ENCODE measurements at regions not wholly inside any gene's neighbourhood (a gene's known extent, or its start where the extent isn't known, plus 50 kb on each side); places are given as distances from the start of the nearest gene placed in this dataset.

DNA sequence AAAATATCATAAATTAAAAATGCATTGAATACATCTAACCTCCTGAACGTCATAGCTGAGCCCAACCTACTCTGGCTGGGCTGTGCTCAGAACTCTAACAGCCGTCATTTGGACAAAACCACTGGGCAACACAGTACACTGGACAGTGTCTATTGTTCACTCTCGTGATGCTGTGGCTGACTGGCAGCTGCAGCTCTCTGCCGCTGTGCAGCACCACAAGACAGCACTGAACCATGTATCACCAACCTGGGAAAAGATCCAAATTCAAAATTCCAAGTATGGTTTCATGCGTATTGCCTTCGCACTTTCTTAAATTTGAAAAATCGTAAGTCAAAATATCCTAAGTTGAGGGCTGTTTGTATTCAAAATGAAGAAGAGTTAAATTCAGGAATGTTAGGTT is 145.1 kb upstream of the CNTN4 start:
- Histone ChIP-seq H3K9me3 (ENCODE audit: control insufficient read depth in 1 of 2, low read length in 2 of 2) (no peaks in the 10 kb centered on the region), H3K36me3 (ENCODE audit: insufficient read depth, low read length) (no peaks in the 10 kb centered on the region), H3K27ac (ENCODE audit: low read depth, low read length) (no peak overlapping the region), H3K4me3 (ENCODE audit: low read length in 2 of 2) (no peak overlapping the region), H3K27me3 (ENCODE audit: insufficient read depth, low read length) (no peaks in the 10 kb centered on the region), H3K4me1 (ENCODE audit: insufficient read depth, low read length) (no peaks in the 10 kb centered on the region)
- Mint-ChIP-seq H3K4me1 (no peaks in the 10 kb centered on the region), H3K27ac (no peak overlapping the region), H3K27me3 (no peaks in the 10 kb centered on the region), H3K4me3 (no peak overlapping the region), H3K36me3 (no peaks in the 10 kb centered on the region), H3K9me3 (peaks cover 0 to 7% (median 2%) of the 10 kb centered on the region in 8 donors)
- CTCF ChIA-PET (ENCODE audit: partially characterized antibody), result no interaction called here
- POLR2A ChIA-PET (ENCODE audit: partially characterized antibody), result no interaction called here
- DNase-seq, result no peak
- intact Hi-C loops (cut with micrococcal nuclease), result no loop called here

GRCh38 chr3:1954632-1955031 is 144.0 kb upstream of the CNTN4 start:
- no peak for DNase-seq
- Mint-ChIP-seq H3K4me1 (no peaks in the 10 kb centered on the region), H3K4me3 (no peak overlapping the region), H3K36me3 (no peaks in the 10 kb centered on the region), H3K27ac (no peak overlapping the region), H3K9me3 (peaks cover 0 to 11% (median 2%) of the 10 kb centered on the region in 8 donors), H3K27me3 (no peaks in the 10 kb centered on the region)
- intact Hi-C loops (cut with micrococcal nuclease), result no loop called here
- ChIA-PET POLR2A (ENCODE audit: partially characterized antibody) (no interaction called here), CTCF (ENCODE audit: partially characterized antibody) (no interaction called here)
- Histone ChIP-seq H3K4me3 (ENCODE audit: low read length in 2 of 2) (no peak overlapping the region), H3K4me1 (ENCODE audit: insufficient read depth, low read length) (no peaks in the 10 kb centered on the region), H3K9me3 (ENCODE audit: control insufficient read depth in 1 of 2, low read length in 2 of 2) (no peaks in the 10 kb centered on the region), H3K27me3 (ENCODE audit: insufficient read depth, low read length) (no peaks in the 10 kb centered on the region), H3K27ac (ENCODE audit: low read depth, low read length) (no peak overlapping the region), H3K36me3 (ENCODE audit: insufficient read depth, low read length) (no peaks in the 10 kb centered on the region)

DNA sequence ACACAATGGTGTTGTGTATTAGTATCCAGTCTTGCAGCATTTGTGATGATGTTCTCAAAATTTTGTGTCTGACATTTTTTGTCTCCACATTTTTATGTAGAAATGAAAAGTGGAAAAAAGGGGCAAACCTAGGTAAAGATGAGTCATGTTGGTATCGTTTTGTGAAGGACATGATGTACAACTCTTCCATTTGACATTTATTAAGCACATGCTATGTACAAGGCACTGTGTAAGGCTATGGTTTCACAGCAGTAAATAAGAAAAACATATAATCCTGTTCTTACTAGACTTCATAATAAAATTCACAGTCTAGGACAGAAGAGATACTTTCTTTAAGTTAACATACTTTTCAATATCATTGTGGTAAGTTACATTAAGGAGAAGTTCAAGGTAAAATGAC is 143.5 kb upstream of the CNTN4 start:
- H3K36me3 Mint-ChIP-seq, result no peaks in the 10 kb centered on the region
- POLR2A ChIA-PET (ENCODE audit: partially characterized antibody), result no interaction called here
- no peaks in the 10 kb centered on the region for H3K4me1 ChIP-seq (ENCODE audit: insufficient read depth, low read length)
- H3K27ac ChIP-seq (ENCODE audit: low read depth, low read length), result no peak overlapping the region
- no peak for DNase-seq
- no peak overlapping the region for H3K27ac Mint-ChIP-seq
- H3K27me3 ChIP-seq (ENCODE audit: insufficient read depth, low read length), result no peaks in the 10 kb centered on the region
- no peak overlapping the region for H3K4me3 ChIP-seq (ENCODE audit: low read length in 2 of 2)
- H3K9me3 ChIP-seq (ENCODE audit: control insufficient read depth in 1 of 2, low read length in 2 of 2), result no peaks in the 10 kb centered on the region
- intact Hi-C loops (cut with micrococcal nuclease), result no loop called here
- no peak overlapping the region for H3K4me3 Mint-ChIP-seq
- H3K4me1 Mint-ChIP-seq, result no peaks in the 10 kb centered on the region
- H3K27me3 Mint-ChIP-seq, result no peaks in the 10 kb centered on the region
- peaks cover 0 to 11% (median 2%) of the 10 kb centered on the region in 8 donors for H3K9me3 Mint-ChIP-seq
- H3K36me3 ChIP-seq (ENCODE audit: insufficient read depth, low read length), result no peaks in the 10 kb centered on the region
- CTCF ChIA-PET (ENCODE audit: partially characterized antibody), result no interaction called here

DNA sequence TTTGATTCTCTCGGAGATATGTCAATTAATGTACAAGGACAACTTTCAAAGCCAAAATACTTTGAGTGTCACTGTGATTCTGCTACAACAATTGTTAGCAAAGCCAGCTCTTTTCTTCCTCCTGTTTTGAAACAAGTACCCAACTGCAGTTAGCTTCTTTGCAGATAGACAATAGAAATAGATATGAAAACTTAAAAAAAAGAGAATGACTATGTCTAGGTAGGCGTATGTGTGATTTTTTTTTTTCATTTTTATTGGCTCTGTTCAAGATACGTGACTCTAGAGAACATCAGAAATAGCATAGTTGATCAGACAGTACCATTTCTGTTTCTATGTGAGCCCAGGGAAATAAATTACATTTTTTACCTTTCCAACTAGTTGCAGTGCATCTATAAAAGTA is 142.9 kb upstream of the CNTN4 start:
- DNase-seq, result no peak
- Histone ChIP-seq H3K27ac (ENCODE audit: low read depth, low read length) (no peak overlapping the region), H3K36me3 (ENCODE audit: insufficient read depth, low read length) (no peaks in the 10 kb centered on the region), H3K27me3 (ENCODE audit: insufficient read depth, low read length) (no peaks in the 10 kb centered on the region), H3K9me3 (ENCODE audit: control insufficient read depth in 1 of 2, low read length in 2 of 2) (no peaks in the 10 kb centered on the region), H3K4me3 (ENCODE audit: low read length in 2 of 2) (no peak overlapping the region), H3K4me1 (ENCODE audit: insufficient read depth, low read length) (no peaks in the 10 kb centered on the region)
- Mint-ChIP-seq H3K27me3 (no peaks in the 10 kb centered on the region), H3K9me3 (peaks cover 0 to 11% (median 2%) of the 10 kb centered on the region in 8 donors), H3K36me3 (no peaks in the 10 kb centered on the region), H3K4me1 (no peaks in the 10 kb centered on the region), H3K4me3 (no peak overlapping the region), H3K27ac (no peak overlapping the region)
- intact Hi-C loops (cut with micrococcal nuclease), result no loop called here
- CTCF ChIA-PET (ENCODE audit: partially characterized antibody), result no interaction called here
- POLR2A ChIA-PET (ENCODE audit: partially characterized antibody), result no interaction called here

DNA sequence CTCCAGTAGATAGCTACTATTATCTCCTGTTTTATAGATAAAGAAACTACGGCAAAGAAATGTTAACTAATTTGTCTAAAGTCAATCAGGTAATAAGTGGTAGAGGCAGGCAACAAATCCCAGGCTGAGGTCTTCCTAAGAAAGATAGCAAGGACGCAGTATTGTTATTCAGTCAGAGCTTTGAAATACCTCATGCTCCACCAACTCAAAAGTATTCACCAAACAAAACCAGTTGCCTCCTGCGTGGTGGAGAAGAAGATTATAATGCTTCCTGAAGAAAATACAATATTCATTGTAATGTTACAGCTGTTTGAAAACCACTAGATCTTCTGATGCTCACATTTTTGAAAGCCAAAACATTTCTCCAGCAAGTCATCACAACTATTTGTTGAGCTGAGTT is 138.2 kb upstream of the CNTN4 start:
- Mint-ChIP-seq H3K9me3 (peaks cover 0 to 7% (median 2%) of the 10 kb centered on the region in 8 donors), H3K4me1 (no peaks in the 10 kb centered on the region), H3K36me3 (no peaks in the 10 kb centered on the region), H3K27me3 (no peaks in the 10 kb centered on the region), H3K27ac (no peak overlapping the region), H3K4me3 (no peak overlapping the region)
- intact Hi-C loops (cut with micrococcal nuclease), result no loop called here
- Histone ChIP-seq H3K9me3 (ENCODE audit: control insufficient read depth in 1 of 2, low read length in 2 of 2) (no peaks in the 10 kb centered on the region), H3K27me3 (ENCODE audit: insufficient read depth, low read length) (no peaks in the 10 kb centered on the region), H3K4me3 (ENCODE audit: low read length in 2 of 2) (no peak overlapping the region), H3K27ac (ENCODE audit: low read depth, low read length) (no peak overlapping the region), H3K4me1 (ENCODE audit: insufficient read depth, low read length) (no peaks in the 10 kb centered on the region), H3K36me3 (ENCODE audit: insufficient read depth, low read length) (no peaks in the 10 kb centered on the region)
- DNase-seq, result no peak
- ChIA-PET CTCF (ENCODE audit: partially characterized antibody) (no interaction called here), POLR2A (ENCODE audit: partially characterized antibody) (no interaction called here)

GRCh38 chr3:1962396-1963088 is 136.1 kb upstream of the CNTN4 start:
- H3K27ac ChIP-seq (ENCODE audit: low read depth, low read length), result no peak overlapping the region
- no peak overlapping the region for H3K27ac Mint-ChIP-seq
- no peaks in the 10 kb centered on the region for H3K4me1 ChIP-seq (ENCODE audit: insufficient read depth, low read length)
- no peaks in the 10 kb centered on the region for H3K27me3 ChIP-seq (ENCODE audit: insufficient read depth, low read length)
- no peaks in the 10 kb centered on the region for H3K4me1 Mint-ChIP-seq
- CTCF ChIA-PET (ENCODE audit: partially characterized antibody), result no interaction called here
- no peak overlapping the region for H3K4me3 Mint-ChIP-seq
- DNase-seq, result no peak
- H3K9me3 Mint-ChIP-seq, result peaks cover 0 to 7% (median 0%) of the 10 kb centered on the region in 8 donors
- POLR2A ChIA-PET (ENCODE audit: partially characterized antibody), result no interaction called here
- no peaks in the 10 kb centered on the region for H3K9me3 ChIP-seq (ENCODE audit: control insufficient read depth in 1 of 2, low read length in 2 of 2)
- no peak overlapping the region for H3K4me3 ChIP-seq (ENCODE audit: low read length in 2 of 2)
- H3K36me3 Mint-ChIP-seq, result no peaks in the 10 kb centered on the region
- no peaks in the 10 kb centered on the region for H3K36me3 ChIP-seq (ENCODE audit: insufficient read depth, low read length)
- no peaks in the 10 kb centered on the region for H3K27me3 Mint-ChIP-seq
- intact Hi-C loops (cut with micrococcal nuclease), result no loop called here

DNA sequence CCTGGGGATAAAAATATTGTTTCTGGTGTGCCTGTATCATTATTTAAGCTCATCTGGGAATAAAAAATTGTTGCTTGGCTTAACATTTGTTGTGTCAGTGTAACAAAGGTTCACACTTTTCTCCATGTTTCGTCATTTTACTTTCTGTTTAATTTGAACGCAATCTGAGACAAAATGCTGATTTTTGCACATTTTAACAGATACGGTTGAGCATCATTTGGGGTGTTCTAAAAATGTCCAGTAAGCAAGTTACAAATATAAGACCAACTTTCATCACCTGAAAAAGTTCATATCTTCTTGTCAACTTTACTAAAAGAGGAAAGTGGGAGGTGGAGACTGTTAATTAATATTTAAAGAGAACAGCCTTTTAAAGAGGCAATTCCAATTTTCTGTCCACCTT is 134.8 kb upstream of the CNTN4 start:
- no peak for DNase-seq
- Mint-ChIP-seq H3K27me3 (no peaks in the 10 kb centered on the region), H3K4me1 (no peaks in the 10 kb centered on the region), H3K4me3 (no peak overlapping the region), H3K36me3 (no peaks in the 10 kb centered on the region), H3K9me3 (peaks cover 0 to 5% (median 0%) of the 10 kb centered on the region in 8 donors), H3K27ac (no peak overlapping the region)
- Histone ChIP-seq H3K27ac (ENCODE audit: low read depth, low read length) (no peak overlapping the region), H3K4me3 (ENCODE audit: low read length in 2 of 2) (no peak overlapping the region), H3K36me3 (ENCODE audit: insufficient read depth, low read length) (no peaks in the 10 kb centered on the region), H3K27me3 (ENCODE audit: insufficient read depth, low read length) (no peaks in the 10 kb centered on the region), H3K9me3 (ENCODE audit: control insufficient read depth in 1 of 2, low read length in 2 of 2) (no peaks in the 10 kb centered on the region), H3K4me1 (ENCODE audit: insufficient read depth, low read length) (no peaks in the 10 kb centered on the region)
- POLR2A ChIA-PET (ENCODE audit: partially characterized antibody), result no interaction called here
- intact Hi-C loops (cut with micrococcal nuclease), result no loop called here
- CTCF ChIA-PET (ENCODE audit: partially characterized antibody), result no interaction called here

- no peak for DNase-seq
- no peak overlapping the region for H3K27ac Mint-ChIP-seq
- Histone ChIP-seq H3K4me3 (ENCODE audit: low read length in 2 of 2) (no peak overlapping the region), H3K27me3 (ENCODE audit: insufficient read depth, low read length) (no peaks in the 10 kb centered on the region), H3K4me1 (ENCODE audit: insufficient read depth, low read length) (no peaks in the 10 kb centered on the region), H3K36me3 (ENCODE audit: insufficient read depth, low read length) (no peaks in the 10 kb centered on the region), H3K27ac (ENCODE audit: low read depth, low read length) (no peak overlapping the region), H3K9me3 (ENCODE audit: control insufficient read depth in 1 of 2, low read length in 2 of 2) (peaks cover 0 to 2% of the 10 kb centered on the region in 2 donors)
- ChIA-PET CTCF (ENCODE audit: partially characterized antibody) (no interaction called here), POLR2A (ENCODE audit: partially characterized antibody) (no interaction called here)
- intact Hi-C loops (cut with micrococcal nuclease), result no loop called here
- peaks cover 0 to 1% of the 10 kb centered on the region in 2 donors for H3K36me3 Mint-ChIP-seq
- no peak overlapping the region for H3K4me3 Mint-ChIP-seq
- H3K27me3 Mint-ChIP-seq, result no peaks in the 10 kb centered on the region
- H3K4me1 Mint-ChIP-seq, result no peaks in the 10 kb centered on the region
- H3K9me3 Mint-ChIP-seq, result peaks cover 0 to 4% (median 0%) of the 10 kb centered on the region in 8 donors
Measured at GRCh38 chr3:1967525-1967924, 131.1 kb upstream of the CNTN4 start.
